Posterior cingulate gyrus (tissue), 11 donors: ENCODE measurements at regions not wholly inside any gene's neighbourhood (a gene's known extent, or its start where the extent isn't known, plus 50 kb on each side); places are given as distances from the start of the nearest gene placed in this dataset.
"Not testable (repeated sequence)": the region's sequence is repeated elsewhere in the genome, so short reads cannot be mapped to it uniquely, and the experiment has no call there.

Experiments
- DNase-seq, 10 donors: peaks; one replicate each; pipeline versions ENCODE4 v3.0.0 to v3.0.0-alpha.2; 2020 to 2021; ENCODE audit warnings: mixed read lengths in 3 of 10
- intact Hi-C: fragments of 100-400 bp; cut with DNase I; formaldehyde crosslinking; loops from one replicate; pipeline ENCODE4 v1.15.1; 2023

DNA sequence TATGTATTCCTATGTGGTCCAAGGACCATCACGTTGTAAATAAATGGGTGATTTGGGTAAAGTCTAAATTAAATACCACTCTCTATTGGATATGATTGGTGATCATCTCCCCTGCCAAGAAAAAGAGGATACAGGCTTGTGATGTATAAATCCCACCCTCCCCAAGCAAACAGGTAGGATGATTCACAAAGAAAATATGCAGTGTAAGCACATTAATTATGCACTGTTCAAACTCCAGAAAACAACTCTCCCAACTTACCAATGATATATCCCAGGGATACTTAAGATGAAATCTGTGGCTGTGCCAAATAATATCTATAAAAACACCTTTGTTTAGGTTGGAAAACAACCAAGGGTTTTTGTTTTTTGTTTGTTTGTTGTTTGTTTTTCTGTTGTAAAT is 795.9 kb downstream of the XPNPEP1 start:
- intact Hi-C loops = no loop called here
- no peak for DNase-seq

DNA sequence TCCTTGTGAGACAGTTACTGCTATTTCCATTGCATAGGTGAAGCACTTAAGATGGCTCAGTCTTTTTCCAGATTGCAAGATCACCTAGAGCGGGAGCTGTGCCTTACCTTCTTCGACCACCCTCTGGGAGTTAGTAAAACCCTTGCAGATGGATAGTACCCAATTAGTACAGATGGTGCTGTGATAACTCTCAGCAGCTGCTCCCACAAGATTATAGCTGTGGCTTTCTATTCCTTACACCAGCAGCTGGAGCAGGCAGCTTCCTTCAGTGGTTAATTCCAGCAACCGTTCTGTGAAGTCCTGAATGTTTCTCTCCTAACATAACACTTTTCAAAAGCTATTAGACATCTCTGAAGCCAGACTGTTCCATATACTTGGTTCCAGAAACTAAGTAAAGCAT is 796.8 kb downstream of the XPNPEP1 start:
- intact Hi-C loops = no loop called here
- no peak for DNase-seq

DNA sequence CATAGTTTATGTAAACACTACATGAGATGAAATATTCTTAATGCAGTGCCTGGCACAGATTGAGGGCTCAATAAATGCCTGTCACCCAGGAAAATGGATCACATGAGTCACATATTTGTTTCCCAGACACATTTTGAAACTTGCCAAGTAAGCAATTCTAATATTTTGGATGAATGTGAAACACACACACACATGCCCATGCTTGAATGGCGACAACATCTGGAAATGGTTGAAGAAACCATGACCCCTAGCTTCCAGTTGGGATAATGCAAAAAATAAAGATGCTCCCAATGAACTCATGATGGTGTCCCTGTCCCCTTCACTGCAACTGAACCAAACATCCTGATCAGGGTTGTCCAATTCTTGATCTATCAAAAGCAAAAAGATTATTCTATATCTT is 797.3 kb downstream of the XPNPEP1 start:
- no peak for DNase-seq
- intact Hi-C loops = no loop called here

DNA sequence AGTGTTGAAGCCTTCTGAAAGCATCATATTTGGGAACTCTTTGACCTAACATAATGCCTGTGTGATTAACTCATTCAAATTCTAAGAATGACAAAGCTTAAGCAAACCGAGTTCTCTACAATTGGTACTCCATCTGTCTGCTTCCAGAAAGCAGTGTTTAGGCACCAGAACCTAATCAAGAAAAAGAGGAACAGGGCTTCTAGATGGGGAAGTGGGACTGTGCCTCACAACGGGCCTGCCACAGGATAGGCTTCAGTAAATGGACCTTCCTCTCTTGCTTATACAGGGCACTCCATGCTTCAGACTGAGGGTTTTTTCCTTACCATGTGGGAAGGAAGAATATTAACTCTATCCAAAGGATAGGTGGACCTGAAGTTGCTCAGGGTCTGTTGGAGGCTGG is 808.1 kb downstream of the XPNPEP1 start:
- DNase-seq = no peak
- intact Hi-C loops = no loop called here

DNA sequence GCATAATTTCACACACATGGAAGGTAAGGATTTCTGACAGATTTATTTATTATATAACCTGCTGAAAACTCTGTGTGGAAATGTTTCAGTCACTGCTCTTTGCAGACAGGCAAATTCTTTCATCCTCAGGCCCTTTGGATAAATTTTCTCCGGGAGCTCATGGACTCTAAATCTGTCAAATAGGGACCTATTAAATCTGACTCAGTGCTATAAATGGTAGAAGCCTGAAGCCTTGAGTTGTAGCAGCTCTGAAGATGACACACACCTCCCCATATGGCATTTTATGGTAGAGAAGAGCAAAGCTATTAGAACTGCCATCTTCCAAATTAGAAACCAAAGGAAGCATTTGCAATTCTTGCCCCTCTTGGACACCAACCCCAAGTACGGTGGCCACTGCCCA is 808.7 kb downstream of the XPNPEP1 start:
- intact Hi-C loops = no loop called here
- no peak for DNase-seq

DNA sequence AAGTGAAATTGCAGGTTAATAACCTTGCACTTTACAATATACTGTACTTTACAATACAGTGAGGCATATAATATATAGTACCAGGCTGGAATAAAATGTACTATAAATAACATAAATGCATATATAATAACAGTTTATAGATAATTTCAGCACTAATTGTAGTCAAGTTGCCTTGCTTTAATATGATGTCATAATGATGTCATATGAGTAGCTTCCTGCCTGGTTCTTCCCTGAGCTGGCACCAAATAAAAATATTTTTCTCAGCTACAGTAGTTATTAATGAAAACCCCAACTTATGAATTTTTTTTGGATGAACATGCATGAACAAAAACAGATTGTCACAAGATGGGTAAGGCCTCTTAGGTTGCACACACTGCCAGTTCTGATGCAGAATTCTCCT is 816.7 kb downstream of the XPNPEP1 start:
- intact Hi-C loops = no loop called here
- DNase-seq = no peak

DNA sequence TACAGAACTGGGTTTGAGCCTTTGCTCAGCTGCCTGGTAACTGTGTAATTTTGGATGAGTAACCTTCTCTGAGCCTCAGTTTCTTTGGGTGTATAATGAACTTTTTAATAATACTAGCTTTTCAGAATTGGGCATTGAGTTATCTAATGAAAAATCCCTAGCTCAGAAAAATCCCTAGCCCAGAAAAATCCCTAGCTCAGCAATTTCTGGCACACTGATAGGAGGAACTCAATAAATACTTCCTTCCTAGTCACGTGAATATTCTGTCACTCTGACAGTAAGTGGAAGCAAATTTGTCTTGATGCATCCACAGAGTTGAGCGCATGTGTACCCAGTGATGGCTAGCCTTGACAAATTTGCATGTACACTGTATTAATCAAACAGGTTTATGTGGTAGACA is 817.6 kb downstream of the XPNPEP1 start:
- intact Hi-C loops = no loop called here
- no peak for DNase-seq

DNA sequence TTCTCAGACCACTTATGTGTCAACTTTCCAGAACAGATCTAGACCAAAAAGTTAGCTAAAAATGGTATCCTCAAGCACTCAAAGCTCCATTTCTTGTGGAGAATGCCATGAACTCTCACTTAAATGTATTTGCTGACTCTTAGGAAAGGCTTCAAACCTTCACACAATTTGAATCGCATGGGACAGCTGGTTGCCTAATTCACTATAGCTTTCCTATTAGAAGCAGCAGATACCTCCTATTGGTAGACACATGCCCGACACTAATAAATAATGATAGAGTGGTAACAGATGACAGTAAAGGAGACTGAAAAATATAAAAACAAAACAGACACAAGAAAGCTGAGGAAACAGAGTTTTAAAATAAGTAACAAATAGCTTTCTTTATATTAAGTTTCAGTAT is 818.5 kb downstream of the XPNPEP1 start:
- no peak for DNase-seq
- intact Hi-C loops = no loop called here

DNA sequence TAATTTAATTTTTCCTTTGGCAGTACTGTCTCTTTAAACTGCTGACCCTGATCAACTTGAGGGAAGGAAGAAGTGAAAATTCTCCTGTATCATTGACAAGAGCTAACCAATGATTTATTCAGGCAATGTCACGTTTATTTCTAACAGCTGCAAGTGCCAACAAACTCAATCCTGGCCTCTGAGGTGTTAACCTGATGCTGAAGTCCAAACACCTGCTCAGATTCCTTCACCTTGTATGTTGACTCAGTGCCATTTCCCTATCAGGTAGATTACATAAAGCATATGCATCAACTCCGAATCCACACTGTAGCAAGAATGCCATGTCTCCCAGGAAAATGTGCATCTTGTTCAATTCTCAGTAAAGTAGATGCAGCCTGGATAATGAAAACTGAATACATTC is 820.0 kb downstream of the XPNPEP1 start:
- intact Hi-C loops = no loop called here
- DNase-seq = no peak

DNA sequence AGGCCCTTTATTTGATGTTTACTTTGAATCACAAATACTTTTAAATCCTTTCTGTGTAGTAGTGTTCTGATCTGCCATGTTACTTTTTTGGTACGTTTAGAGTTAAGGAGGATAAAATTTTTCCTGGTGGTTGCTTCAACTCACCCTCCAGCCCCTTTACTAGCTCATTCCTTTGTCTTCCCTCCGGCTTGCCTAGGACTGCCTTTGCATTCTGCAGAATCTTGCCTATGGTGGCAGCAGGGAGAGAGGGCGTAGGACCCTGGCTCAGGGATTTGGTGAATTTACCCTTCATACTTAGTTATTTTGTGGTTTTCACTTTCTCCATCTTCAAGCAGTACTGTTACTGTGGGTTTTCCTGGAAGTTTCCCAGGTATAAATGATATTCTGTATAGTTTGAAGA is 833.5 kb downstream of the XPNPEP1 start:
- intact Hi-C loops = no loop called here
- no peak for DNase-seq

DNA sequence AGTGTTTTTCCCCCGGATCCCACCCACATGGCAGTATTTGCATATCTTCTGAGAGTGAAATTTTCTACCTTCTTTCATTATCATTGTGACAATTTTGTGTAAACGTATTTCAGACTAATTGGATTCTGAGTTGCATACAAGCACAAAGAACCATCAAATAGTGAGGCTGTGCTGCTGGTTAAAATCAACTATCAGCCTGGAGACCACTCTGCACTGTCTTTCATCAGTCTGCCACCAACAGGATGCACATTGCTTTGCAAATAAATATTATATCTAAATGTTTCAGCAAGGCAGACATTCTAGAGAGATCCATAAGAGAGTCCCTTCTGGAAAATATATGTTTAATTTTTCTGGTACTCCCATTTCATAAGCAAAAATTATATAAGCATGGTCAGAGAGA is 851.8 kb downstream of the XPNPEP1 start:
- DNase-seq = no peak
- intact Hi-C loops = no loop called here

DNA sequence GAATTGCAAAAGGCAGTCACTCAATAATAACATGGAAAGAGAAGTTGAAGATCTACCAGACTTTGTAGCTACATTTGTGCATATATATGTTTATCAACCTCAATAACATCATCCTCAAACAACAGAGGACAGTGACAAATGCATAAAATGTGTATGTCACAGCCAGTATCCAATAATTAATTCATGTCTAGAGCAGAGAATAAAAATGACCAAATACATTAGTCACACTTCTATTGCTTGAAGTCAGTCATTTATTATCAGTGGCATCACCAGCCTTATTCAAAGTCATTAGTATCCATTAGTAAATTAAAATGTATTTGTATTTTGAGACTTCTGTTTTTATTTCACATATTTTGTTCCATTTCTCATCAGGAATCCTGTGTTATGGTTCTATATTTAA is 852.8 kb downstream of the XPNPEP1 start:
- intact Hi-C loops = no loop called here
- no peak for DNase-seq

DNA sequence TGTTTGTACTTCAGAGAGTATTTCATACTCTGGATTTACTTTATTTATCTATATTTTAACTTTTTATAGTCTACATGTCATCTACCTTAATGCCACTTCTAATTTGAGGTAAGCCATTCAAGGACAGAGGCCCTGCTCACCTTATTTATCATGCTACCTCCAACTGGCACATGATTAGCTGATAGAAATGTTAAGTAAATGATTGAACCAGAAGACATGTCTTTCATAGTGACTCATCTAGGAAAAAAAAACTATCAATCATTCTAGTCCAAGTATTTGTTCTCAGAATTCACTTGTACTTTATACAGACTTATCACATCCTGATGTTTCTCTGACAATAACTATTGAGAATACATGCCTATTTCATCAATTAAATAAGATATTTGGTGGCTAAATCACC is 856.3 kb downstream of the XPNPEP1 start:
- no peak for DNase-seq
- intact Hi-C loops = no loop called here

DNA sequence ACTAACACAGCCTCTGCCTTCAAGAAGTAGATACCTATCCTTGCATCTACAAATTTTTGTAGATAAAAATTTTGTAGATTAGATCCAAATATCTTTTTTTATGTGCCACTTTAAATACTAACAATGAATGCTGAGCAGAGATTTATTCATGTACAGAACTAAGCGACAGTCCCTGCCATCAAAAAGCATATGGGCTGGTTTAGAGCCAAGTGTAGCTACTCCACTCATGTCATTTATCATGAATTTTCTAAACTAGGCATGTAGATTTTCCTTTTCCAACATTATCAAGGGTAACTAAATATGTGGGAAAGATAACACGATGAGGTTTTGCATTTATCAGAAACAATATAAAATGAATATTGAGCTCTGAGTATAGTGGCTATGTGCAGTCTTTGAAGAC is 857.5 kb downstream of the XPNPEP1 start:
- intact Hi-C loops = no loop called here
- no peak for DNase-seq

DNA sequence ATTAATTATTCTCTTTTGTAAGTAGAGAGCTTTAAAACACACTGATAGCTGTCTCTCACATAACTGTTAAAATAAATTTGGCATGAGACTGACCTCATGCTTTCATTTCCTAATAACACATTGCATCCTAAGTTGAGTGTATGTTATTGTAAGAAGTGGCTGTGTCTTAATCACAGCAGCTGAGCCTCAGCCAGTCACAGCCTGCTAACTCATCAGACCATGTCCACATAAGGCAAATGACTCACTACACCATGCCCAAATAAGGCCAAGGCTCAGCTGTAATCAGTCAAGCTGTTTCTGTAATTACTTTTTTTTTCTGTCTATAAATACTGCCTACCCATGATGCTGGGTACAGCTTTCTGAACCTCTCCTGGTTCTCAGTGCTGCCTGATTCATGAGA is 860.9 kb downstream of the XPNPEP1 start:
- no peak for DNase-seq
- intact Hi-C loops = no loop called here

DNA sequence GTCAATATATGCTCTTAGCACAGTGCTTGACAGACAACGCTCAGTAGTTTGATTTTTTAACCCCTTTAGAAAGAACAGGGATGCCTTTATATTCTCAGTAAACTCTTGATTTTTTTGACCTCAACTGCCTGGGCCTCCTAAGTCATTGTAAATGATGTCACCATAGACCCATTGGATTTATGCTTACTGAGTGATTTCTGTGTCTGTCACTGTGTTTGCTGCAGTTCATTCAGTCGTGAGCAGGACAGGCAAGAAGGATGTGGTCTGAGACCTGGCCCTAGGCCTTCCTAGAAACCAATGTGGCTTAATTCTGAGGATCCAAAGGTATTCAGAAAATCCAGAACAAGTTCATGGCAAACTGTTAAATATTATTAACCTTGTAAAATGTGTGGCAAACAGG is 868.1 kb downstream of the XPNPEP1 start:
- intact Hi-C loops = no loop called here

DNA sequence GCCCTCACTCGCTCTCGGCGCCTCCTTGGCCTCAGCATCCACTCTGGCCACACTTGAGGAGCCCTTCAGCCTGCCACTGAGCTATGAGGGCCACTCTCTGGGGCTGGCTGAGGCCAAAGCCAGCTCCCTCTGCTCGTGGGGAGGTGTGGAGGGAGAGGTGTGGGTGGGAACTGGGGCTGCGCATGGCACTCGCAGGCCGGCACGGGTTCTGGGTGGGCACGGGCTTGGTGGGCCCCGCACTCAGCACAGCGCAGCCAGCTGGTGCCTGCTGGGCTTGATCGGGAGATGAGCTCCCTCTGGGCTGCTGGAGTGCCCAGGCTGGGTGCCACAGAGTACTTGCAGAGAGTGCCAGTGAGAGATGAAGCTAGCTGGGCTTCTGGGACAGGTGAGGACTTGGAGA is 875.5 kb downstream of the XPNPEP1 start:
- intact Hi-C loops = no loop called here
- DNase-seq = no peak

More for the DNA sequence above, 868.1 kb downstream of the XPNPEP1 start:
- DNase-seq = no peak

DNA sequence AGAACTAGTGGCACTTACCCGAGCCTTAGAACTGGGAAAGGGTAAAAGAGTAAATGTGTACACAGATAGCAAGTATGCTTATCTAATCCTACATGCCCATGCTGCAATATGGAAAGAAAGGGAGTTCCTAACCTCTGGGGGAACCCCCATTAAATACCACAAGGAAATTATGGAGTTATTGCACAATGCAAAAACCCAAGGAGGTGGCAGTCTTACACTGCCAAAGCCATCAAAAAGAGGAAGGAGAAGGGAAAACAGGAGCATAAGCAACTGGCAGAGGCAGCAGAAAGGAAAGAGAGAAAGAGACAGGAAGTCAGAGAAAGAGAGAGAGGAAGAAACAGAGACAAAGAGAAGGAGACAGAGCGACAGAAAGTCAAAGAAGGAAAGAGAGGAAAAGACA is 876.9 kb downstream of the XPNPEP1 start:
- intact Hi-C loops, DNase-seq: not testable (repeated sequence)

DNA sequence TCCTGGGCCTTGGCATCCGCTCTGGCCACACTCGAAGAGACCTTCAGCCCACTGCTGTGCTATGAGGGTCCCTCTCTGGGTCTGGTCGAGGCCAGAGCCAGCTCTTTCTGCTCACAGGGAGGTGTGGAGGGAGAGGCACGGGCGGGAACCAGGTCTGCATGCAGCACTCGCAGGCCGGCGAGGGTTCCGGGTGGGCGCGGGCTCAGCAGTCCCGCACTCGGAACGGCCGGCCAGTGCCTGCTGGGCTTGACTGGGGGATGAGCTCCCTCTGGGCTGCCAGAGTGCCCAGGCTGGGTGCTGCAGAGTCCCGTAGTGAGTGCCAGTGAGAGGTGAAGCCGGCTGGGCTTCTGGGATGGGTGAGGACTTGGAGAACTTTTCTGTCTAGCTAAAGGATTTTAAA is 882.7 kb downstream of the XPNPEP1 start:
- intact Hi-C loops = no loop called here
- DNase-seq = no peak

DNA sequence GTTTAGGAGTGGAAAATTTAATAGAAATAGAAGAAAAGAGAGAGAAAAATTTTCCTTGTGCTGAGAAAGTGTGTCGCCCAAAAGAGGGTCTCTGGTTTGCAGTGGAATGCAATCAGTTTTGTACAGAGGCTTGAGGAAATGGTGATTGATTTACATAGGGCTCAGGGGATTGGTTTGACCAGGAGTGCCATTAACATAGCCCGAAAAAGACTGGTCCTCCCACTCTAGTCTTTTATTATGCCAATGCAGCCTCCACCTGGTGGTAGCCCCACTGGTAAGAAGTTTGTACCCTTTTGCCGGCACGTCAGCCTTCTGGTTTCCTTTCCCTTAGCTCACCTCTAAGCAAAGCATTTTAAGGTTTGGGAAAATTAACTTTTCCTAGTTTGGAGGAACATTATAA is 885.3 kb downstream of the XPNPEP1 start:
- DNase-seq = no peak
- intact Hi-C loops = no loop called here

DNA sequence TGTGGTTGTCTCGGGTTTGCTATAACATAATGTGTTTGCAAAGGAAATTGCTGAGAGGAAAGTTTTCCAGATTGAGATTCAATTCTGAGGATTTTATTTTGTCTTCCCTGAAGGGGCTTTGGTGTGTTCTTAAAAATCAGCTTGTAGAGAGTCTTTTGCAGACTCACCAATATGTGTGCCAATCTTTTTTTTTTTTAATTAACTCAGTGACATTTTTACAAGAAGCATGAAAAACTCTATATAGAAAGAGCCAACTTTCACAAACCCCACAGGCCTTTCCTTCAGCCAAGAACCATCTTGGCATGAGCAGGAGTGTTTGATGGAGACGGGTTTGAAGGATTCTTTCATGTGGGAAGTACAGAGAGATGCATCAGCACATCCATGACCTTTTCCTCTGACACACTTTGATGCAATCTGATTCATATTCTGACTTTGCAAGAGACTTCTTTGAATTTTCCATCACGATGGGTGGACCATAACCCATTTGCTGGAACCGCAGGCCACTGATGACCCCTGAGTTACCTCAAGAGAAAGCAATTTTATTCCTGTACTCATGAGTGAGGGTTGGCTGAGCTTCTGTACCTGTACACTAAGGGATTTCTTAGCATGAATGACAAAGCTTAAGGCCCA is 892.6 kb downstream of the XPNPEP1 start:
- DNase-seq = no peak
- intact Hi-C loops = no loop called here

DNA sequence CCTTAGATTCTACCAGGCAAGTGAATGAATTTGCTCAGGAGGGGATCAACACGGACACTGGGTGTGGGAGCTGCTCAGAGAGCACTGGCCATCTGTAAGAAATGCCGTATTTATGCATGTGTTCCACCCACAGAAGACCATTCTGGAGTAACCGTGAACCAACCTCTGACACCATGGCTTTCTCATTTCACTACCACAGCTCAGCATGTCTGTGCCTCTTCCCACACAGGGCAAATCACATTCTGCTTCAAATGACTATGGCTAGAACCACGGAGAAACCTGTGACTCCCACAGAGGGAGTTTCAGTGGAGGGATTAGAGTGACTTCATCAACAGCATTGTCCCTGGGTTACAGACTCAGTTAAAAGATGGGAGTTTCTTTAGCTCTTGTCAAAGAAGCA is 893.4 kb downstream of the XPNPEP1 start:
- DNase-seq = no peak
- intact Hi-C loops = no loop called here

DNA sequence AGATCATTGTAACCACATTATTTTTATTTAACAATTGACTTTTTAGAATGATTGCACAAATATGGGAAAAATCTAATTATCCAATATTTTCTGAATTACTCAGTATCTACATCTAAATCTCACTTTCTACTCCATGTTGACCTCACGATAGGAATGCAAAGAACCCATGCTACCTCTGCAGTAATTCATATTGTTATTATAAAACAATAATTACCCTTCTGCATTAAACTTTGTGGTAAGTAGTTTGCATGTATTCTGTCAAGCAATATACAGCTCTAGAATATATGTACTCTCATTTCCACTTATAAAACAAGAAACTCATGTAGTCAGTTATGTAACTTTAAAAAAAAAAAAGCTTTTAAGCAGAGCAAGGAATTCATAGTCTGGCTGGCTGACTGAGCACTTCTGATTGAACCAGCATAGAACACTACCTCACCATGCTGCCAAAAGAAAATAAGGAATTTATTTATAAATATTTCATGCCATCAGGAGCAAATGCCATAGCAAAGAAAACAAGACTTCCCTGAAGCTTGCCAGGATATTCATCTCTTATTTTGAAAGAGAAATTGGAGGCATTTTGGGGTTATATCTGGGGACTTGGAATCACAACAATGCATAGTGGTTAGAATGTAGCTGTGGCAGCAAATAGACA is 895.7 kb downstream of the XPNPEP1 start:
- DNase-seq = no peak
- intact Hi-C loops = no loop called here
